MM.1S (cell line): ENCODE measurements at regions not wholly inside any gene's neighbourhood (a gene's known extent, or its start where the extent isn't known, plus 50 kb on each side); places are given as distances from the start of the nearest gene placed in this dataset.

ENCODE experiments used
- DNase-seq: peaks from one replicate; pipeline ENCODE4 v3.0.0-alpha.2; 2015
- H2AFZ ChIP-seq: fragments of 300-600 bp; sonication (generic); 2 replicates; pipeline ENCODE4 v1.6.0; 2016; ENCODE audit warnings: antibody characterized with exemption, low read length
- H3F3A ChIP-seq: fragments of 300-600 bp; sonication (generic); 2 replicates; pipeline ENCODE4 v1.6.1; 2016; ENCODE audit warnings: mild to moderate bottlenecking, antibody characterized with exemption, low read length, moderate library complexity, mixed read lengths; ENCODE audit not compliant: insufficient read depth
- H3K27ac ChIP-seq: fragments of 300-600 bp; sonication (generic); 2 replicates; pipeline ENCODE4 v1.5.1; 2016; ENCODE audit warnings: mild to moderate bottlenecking, low read length
- H3K27me3 ChIP-seq: fragments of 300-600 bp; sonication (generic); replicated peaks from 2 replicates; pipeline ENCODE4 v1.6.0; 2016; ENCODE audit warnings: low read length; ENCODE audit not compliant: insufficient read depth
- H3K36me3 ChIP-seq: fragments of 300-600 bp; sonication (generic); replicated peaks from 2 replicates; pipeline ENCODE4 v1.6.1; 2016; ENCODE audit warnings: mild to moderate bottlenecking, low read length, mixed read lengths; ENCODE audit not compliant: insufficient read depth
- H3K4me1 ChIP-seq: fragments of 300-600 bp; sonication (generic); 2 replicates; pipeline ENCODE4 v1.6.1; 2016; ENCODE audit warnings: low read length, mixed read lengths
- H3K4me2 ChIP-seq: fragments of 300-600 bp; sonication (generic); 2 replicates; pipeline ENCODE4 v1.6.0; 2016; ENCODE audit warnings: low read depth, low read length
- H3K4me3 ChIP-seq: fragments of 300-600 bp; sonication (generic); 2 replicates; pipeline ENCODE4 v1.5.1; 2016; ENCODE audit warnings: low read length, mixed read lengths
- H3K79me2 ChIP-seq: fragments of 300-600 bp; sonication (generic); 2 replicates; pipeline ENCODE4 v1.6.1; 2016; ENCODE audit warnings: mixed run types, low read length, mixed read lengths
- H3K9ac ChIP-seq: fragments of 300-600 bp; sonication (generic); 2 replicates; pipeline ENCODE4 v1.6.1; 2016; ENCODE audit warnings: low read length, mixed read lengths
- H3K9me2 ChIP-seq: fragments of 300-600 bp; sonication (generic); replicated peaks from 2 replicates; pipeline ENCODE4 v1.6.1; 2016; ENCODE audit warnings: mild to moderate bottlenecking, low read length, mixed read lengths; ENCODE audit not compliant: insufficient read depth
- H3K9me3 ChIP-seq: fragments of 300-600 bp; sonication (generic); replicated peaks from 2 replicates; pipeline ENCODE4 v1.6.1; 2016; ENCODE audit warnings: mild to moderate bottlenecking, low read length, mixed read lengths; ENCODE audit not compliant: insufficient read depth
- H4K20me1 ChIP-seq: fragments of 300-600 bp; sonication (generic); 2 replicates; pipeline ENCODE4 v1.6.1; 2016; ENCODE audit warnings: mild to moderate bottlenecking, low read length, moderate library complexity, mixed read lengths; ENCODE audit not compliant: insufficient read depth
- CTCF ChIP-seq: fragments of 300-600 bp; sonication (generic); IDR thresholded peaks from 2 replicates; pipeline ENCODE4 v1.5.1; 2016; ENCODE audit warnings: antibody characterized with exemption, low read length, mixed read lengths
- EZH2 ChIP-seq: fragments of 300-600 bp; sonication (generic); optimal IDR thresholded peaks from 2 replicates; pipeline ENCODE3; 2017; ENCODE audit warnings: low read depth, mild to moderate bottlenecking, antibody characterized with exemption, low read length, mixed read lengths
- EZH2phosphoT487 ChIP-seq: fragments of 300-600 bp; sonication (generic); IDR thresholded peaks from 2 replicates; pipeline ENCODE4 v1.6.1; 2018; ENCODE audit warnings: antibody characterized with exemption, low read length

GRCh38 chr11:16474659-16475058 lies 118.3 kb upstream of the SOX6 start:
- TF ChIP-seq EZH2 = no peak
- TF ChIP-seq EZH2phosphoT487 = no peak
- TF ChIP-seq CTCF = no peak
- Histone ChIP-seq H3K27ac (no peak overlapping the region), H2AFZ (no peak overlapping the region)

GRCh38 chr11:16469968-16470367 lies 113.6 kb upstream of the SOX6 start:
- Histone ChIP-seq H4K20me1 (no peaks in the 10 kb centered on the region), H2AFZ (no peak overlapping the region), H3K4me3 (no peak overlapping the region), H3K27ac (no peak overlapping the region), H3K36me3 (no peaks in the 10 kb centered on the region), H3K9me3 (no peaks in the 10 kb centered on the region), H3K4me2 (no peak overlapping the region), H3K9ac (no peak overlapping the region), H3K9me2 (no peaks in the 10 kb centered on the region), H3F3A (no peaks in the 10 kb centered on the region), H3K79me2 (no peaks in the 10 kb centered on the region), H3K27me3 (no peaks in the 10 kb centered on the region), H3K4me1 (no peaks in the 10 kb centered on the region)
- no peak for DNase-seq
- no peak for TF ChIP-seq CTCF
- TF ChIP-seq EZH2 = no peak
- TF ChIP-seq EZH2phosphoT487 = no peak

More at GRCh38 chr11:16474659-16475058, 118.3 kb upstream of the SOX6 start:
- H3K27me3 ChIP-seq = no peaks in the 10 kb centered on the region
- H3K79me2 ChIP-seq = no peaks in the 10 kb centered on the region
- H3K4me3 ChIP-seq = no peak overlapping the region
- no peaks in the 10 kb centered on the region for H3K9me3 ChIP-seq
- no peaks in the 10 kb centered on the region for H3K36me3 ChIP-seq
- H3F3A ChIP-seq = no peaks in the 10 kb centered on the region
- H3K9ac ChIP-seq = no peak overlapping the region
- H4K20me1 ChIP-seq = no peaks in the 10 kb centered on the region
- no peak for DNase-seq
- H3K4me1 ChIP-seq = no peaks in the 10 kb centered on the region
- H3K4me2 ChIP-seq = no peak overlapping the region
- H3K9me2 ChIP-seq = no peaks in the 10 kb centered on the region

- TF ChIP-seq EZH2phosphoT487 (no peak), EZH2 (no peak), CTCF (no peak)
- Histone ChIP-seq H3K4me2 (no peak overlapping the region), H3K4me1 (no peaks in the 10 kb centered on the region), H3F3A (no peaks in the 10 kb centered on the region), H3K36me3 (no peaks in the 10 kb centered on the region), H3K9me3 (no peaks in the 10 kb centered on the region), H2AFZ (no peak overlapping the region), H3K9me2 (no peaks in the 10 kb centered on the region), H3K27me3 (no peaks in the 10 kb centered on the region), H3K27ac (no peak overlapping the region), H4K20me1 (no peaks in the 10 kb centered on the region), H3K79me2 (no peaks in the 10 kb centered on the region), H3K9ac (no peak overlapping the region), H3K4me3 (no peak overlapping the region)
- no peak for DNase-seq
Measured at GRCh38 chr11:16468735-16469453, 112.5 kb upstream of the SOX6 start.
